HG02678 (cell line): ENCODE measurements at regions not wholly inside any gene's neighbourhood (a gene's known extent, or its start where the extent isn't known, plus 50 kb on each side); places are given as distances from the start of the nearest gene placed in this dataset.

Experiments used
- ATAC-seq: cut with Tn5 transposase; IDR thresholded peaks from one replicate; pipeline ENCODE4 v1.9.1; 2021; ENCODE audit warnings: mild to moderate bottlenecking, moderate library complexity; ENCODE audit not compliant: unreplicated experiment

GRCh38 chr9:81292056-81292805 is 397.1 kb downstream of the TLE1 start:
- ATAC-seq: no peak

DNA sequence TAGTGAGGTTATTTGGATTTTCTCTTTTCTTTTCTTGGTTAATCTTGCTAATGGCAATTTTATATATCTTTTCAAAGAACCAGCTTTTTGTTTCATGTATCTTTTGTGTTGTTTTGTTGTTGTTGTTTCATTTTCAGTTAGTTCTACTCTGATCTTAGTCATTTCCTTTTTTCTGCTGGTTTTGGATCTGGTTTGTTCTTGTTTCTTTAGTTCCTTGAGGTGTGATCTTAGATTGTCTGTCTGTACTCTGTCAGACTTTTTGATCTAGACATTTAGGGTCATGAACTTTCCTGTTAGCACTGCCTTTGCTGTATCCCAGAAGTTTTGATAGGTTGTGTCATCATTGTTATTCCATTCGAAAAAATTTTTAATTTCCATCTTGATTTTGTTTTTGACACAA is 399.7 kb downstream of the TLE1 start:
- ATAC-seq: no peak

DNA sequence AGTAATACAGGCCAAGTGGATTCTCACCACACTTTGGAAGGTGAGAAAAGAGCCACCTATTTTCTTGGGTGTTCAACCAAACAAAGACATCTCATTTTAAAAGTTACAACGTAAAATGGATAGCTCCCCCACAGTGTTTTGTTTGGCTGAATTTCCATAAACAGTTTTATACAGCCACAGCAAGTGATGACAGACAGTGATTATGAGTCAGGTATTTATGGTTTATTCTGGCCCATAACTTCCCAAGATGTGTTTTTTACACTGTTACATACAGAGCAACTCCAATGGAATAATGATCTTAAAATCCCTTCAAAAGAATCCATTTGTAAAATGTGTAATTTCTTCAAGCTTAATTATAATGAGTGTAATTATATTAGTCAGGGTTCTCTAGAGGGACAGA is 421.3 kb downstream of the TLE1 start:
- no peak for ATAC-seq

DNA sequence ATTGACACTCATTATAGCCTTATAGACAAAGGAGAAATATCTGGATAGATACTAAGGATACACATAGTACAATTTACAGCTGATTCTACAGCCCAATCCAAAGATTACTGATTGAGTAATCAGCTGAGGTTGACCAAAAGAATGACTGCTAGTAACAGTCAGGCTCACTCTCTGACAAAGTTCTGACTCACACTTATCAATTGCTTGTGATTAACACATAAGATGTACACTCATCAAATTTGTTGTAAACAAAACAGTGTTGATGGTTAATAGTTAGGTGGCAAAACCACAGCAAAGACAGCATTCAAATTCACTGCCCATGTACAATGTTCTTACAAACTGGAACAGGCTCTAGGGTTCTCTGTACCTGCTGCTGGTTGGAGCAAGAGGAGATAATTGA is 422.7 kb downstream of the TLE1 start:
- ATAC-seq: no peak

GRCh38 chr9:81266086-81266485 is 423.3 kb downstream of the TLE1 start:
- no peak for ATAC-seq

DNA sequence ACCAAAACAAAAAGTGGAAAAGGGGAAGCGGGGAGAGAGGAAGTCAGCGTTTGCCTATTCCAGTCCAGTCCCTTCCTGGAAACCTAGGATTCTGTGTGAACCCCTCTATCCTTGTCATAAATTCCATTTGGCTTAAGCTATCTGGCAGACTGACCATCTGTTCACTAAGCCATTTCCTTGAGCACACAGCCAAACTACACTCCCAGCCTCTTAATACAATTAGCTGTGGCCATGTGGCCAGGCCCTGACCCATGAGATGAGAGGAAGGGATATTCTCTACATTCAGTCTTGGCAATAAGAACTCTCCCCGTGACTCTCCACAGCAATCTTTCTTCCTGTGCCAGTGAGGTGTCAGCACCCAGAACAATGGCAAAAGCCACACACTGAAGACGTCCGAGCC is 424.8 kb downstream of the TLE1 start:
- ATAC-seq: no peak

- ATAC-seq: no peak
Measured at GRCh38 chr9:81259896-81260295, 429.5 kb downstream of the TLE1 start.

GRCh38 chr9:81256368-81256767 is 433.0 kb downstream of the TLE1 start:
- ATAC-seq: no peak

DNA sequence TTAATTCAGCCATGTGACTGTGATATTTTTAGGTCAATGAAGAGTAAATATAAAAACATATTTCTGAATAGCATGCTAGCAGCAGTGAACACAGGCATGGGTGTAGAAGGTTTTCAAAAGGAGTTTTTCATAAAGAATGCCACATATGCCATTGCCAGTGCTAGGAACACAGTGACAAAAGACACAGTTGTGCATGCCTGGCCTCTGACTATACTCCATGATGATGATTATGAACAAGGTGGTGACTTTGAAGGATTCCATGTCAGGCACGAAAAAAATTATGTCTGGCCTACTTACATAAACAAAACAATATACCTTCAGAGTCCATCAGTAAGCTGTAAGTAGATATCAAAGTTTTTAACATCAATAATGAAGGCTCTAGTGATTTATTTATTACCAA is 438.7 kb downstream of the TLE1 start:
- no peak for ATAC-seq

GRCh38 chr9:81250041-81250440 is 439.3 kb downstream of the TLE1 start:
- no peak for ATAC-seq

GRCh38 chr9:81245254-81245956 is 443.9 kb downstream of the TLE1 start:
- ATAC-seq: no peak

GRCh38 chr9:81244631-81245030 is 444.7 kb downstream of the TLE1 start:
- no peak for ATAC-seq

DNA sequence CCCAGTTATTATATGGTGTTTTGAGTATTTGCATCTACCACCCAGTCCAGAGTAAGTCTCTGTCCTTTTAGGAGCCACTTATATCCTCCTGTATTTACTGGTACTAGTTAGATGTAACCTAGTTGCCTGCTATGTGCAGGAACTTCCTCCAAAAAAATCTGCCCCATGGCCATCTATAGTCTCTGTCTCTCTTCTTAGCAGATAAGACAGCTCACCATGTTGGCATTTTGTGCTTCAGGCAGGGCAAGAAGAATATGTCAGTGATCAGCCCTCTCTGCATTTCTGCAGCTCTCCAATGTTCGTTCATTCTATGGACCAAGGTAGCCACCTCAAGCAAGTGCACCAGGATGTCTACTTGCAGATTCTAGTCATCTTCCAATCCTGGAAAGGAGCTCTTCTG is 446.5 kb downstream of the TLE1 start:
- ATAC-seq: no peak

GRCh38 chr9:81239388-81239787 is 450.0 kb downstream of the TLE1 start:
- ATAC-seq: no peak

- ATAC-seq: no peak
Measured at GRCh38 chr9:81237565-81238231, 451.6 kb downstream of the TLE1 start.

DNA sequence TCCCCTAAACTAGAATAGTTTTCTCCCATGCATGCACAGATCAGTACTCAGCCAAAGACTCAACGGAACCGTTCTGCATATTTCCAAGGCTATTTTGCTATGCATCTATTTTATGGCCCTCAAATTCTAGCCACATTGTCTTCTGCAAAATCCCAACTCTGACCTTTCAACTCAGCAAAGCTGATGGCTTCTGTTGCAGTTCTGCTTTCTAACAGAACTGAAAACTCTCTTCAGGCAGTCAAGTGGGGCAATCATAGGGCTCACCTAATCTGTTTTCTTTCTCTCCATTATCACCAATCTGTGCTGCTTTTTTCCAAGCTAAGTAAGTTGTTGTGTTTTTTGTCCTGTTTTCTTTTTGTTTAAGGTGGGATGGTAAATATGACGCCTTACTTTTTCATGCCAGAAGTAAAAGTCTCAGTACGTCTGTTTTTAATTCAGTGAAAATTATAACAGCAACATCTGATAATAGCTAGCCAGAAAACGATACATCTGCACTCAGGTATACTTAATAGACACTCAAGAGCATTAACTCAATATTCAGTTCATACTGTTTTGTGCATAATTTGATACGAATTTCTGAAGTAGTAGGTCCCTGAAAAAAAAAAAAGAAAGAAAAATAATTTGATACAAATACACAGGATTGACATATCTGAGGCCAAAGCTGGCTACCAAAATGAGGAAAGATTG is 454.3 kb downstream of the TLE1 start:
- no peak for ATAC-seq

DNA sequence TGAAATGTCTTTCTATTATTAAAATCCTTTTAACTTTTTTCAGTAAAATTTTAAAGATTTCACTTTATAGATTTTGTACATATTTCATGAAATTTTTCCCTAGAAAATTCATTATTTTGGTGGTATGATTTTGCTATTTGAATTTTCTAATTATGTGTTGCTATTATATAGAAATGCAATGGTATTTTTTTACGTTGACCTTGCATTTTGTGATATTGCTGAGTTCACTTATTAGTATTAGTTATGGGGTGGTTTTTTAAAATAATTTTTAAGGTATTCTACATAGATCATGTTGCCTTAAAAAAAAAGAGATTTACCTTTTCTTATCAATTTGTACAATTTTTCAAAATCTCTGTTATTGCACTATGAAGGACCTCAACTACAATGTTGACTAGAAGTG is 458.3 kb downstream of the TLE1 start:
- no peak for ATAC-seq

DNA sequence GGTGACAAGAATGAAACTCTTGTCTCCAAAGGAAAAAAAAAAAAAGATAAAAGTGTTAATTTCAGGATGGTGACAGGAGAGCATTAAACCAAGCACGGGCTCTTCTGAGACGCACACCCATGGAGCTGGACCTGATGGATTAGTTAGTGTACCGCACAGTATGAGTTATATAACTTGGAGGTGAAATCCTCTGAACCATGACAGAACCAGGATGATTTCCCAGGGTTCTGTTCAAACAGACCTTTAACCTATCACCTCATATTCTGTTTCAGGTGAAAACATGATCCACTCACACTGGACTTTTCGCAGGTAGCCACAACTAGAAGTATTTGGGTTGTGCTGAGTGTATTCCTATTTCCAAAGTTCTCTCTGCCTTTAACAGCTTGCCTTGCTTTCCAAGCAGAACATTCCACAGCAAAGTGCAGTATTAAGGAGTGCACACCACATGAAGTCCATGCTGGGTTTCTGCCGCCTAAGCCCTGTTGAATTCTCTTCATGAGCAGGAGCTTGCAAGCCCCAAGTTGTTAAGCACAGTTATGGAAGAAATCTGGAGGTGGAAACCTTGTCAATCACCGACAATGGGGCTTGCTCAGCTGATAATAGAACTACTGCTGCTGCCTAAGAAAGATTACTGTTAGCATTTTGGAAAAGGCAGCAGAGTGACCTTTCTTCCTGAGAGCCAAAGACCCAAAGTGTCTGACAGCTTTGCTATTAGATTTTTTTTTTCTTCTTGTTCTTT is 461.7 kb downstream of the TLE1 start:
- no peak for ATAC-seq

DNA sequence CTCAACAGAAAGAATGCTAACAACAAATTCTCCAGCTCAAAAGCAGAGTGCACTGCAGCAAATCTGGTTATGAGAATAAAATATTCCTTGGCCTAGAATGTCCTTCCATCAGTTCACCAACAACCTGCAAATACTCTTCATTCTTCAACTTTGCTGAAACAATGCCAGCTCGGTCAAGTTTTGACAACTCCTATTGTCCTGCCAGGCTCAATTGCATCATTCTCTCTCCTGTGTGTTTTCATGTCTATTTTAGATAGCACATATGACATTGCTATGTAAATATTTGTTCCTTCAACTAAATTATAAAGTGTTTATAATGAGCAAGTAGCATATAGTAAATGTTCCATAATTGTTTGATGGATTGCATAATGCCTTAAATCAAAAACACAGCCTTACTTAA is 463.8 kb downstream of the TLE1 start:
- no peak for ATAC-seq

DNA sequence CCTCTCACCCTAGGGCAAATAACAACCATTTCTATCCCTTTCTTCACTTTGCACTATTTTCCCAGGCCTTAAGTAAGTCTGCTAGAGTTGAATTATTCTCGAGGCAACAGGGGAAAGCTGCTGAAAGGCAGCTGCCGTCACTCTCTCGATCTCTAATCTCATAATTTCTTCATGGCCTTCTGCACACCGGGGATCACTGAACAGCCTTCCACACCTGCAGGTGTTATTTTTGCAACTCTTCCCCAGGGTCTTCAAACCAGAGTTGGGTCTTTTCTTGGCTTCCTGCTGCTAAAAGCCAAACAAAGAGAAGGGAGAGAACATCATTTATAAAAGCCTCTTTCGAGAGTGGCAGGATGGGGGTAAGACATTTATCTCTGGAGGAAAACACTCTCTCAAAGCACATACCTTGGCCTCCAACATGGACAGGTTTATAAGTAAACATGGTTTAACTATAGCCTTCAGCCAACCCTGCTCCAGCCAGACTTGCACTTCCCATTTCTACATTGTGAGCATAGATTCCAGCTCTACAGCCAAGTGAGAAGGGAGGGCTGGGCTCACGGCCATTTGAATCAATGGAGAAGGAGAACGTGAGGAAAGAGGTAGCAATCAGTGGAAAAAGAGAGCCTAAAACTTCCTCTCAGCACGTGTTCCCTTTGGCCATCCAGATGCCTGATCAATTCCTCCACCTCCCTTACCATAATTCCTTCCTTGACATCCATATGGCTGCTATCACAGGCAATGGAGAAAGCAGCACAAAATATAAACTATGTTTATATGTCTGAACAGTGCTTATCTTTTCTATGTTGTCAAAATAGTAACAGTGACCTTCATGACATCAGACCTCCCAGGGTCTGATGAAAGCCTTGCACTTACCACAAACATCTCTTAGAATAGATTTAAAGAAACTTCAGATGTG is 464.9 kb downstream of the TLE1 start:
- ATAC-seq: no peak
